GM21717 (cell line): ENCODE measurements at regions not wholly inside any gene's neighbourhood (a gene's known extent, or its start where the extent isn't known, plus 50 kb on each side); places are given as distances from the start of the nearest gene placed in this dataset.
"Not testable (repeated sequence)": the region's sequence is repeated elsewhere in the genome, so short reads cannot be mapped to it uniquely, and the experiment has no call there.

Source experiments
- ATAC-seq: cut with Tn5 transposase; IDR thresholded peaks from one replicate; pipeline ENCODE4 v1.9.1; 2021; ENCODE audit warnings: mild to moderate bottlenecking, moderate library complexity; ENCODE audit not compliant: unreplicated experiment

GRCh38 chr1:195763907-195764374, 844.3 kb downstream of the KCNT2 start:
- ATAC-seq: no peak

GRCh38 chr1:195763146-195763906, 844.9 kb downstream of the KCNT2 start:
- no peak for ATAC-seq

GRCh38 chr1:195761104-195761503, 847.1 kb downstream of the KCNT2 start:
- ATAC-seq: no peak

- no peak for ATAC-seq
Observed at GRCh38 chr1:195756109-195756508, 852.1 kb downstream of the KCNT2 start.

DNA sequence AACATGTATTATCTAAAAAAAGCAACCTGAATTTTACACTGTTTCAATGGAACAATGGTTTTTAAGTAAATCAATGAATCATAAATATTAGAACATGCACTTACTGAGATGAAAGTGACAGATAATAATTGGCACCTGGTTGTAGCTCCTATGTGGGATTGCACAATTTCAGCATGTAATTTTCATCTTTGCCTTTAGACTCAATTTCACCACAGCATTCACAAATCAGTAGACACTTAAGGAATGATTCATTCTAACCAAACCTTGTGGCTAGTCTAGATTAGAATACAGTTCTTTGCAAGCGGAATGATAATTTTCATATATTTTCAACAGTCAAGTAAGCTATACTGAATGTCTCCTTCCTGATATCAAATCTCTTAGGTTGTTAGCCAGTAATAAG, 853.4 kb downstream of the KCNT2 start:
- ATAC-seq: no peak

DNA sequence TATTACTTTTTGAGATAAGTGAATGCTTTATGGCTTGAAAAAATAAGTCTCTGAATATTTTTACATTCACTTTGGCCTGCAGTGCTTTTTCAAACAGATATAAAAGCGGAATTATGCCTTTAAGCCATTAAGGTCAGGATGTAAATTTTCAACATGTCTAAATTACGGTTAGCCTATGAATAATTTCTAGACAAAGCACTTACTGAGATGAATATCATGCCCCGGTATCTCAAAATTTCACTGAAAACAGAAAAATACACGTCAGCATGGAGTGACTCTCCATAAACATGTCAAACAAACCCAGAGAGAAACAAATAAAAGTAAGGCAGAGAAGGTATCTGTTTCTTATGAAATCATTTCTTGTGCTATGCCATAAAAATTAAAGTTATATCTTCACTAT, 853.9 kb downstream of the KCNT2 start:
- no peak for ATAC-seq

DNA sequence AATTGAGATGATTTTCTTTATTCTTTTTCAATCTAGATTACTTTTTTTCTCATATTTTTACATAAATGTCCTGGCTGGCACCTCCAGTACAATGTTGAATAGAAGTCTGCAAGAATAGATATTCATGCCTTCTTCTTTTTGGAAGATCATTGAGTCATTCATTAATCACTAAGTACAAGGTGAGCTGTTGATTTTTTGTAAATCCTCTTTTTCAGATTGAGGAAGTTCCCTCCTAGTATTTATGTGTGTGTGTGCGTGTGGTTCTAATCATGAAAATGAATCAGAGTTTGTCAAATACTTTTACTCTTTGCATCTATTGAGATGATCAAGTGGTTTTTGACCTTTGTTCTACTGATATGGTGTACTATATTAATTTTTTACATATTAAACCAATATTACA, 859.3 kb downstream of the KCNT2 start:
- ATAC-seq: no peak

GRCh38 chr1:195745189-195746010, 862.8 kb downstream of the KCNT2 start:
- ATAC-seq: no peak

- no peak for ATAC-seq
Observed at GRCh38 chr1:195744256-195744655, 864.0 kb downstream of the KCNT2 start.

- ATAC-seq: no peak
Observed at GRCh38 chr1:195740862-195741261, 867.4 kb downstream of the KCNT2 start.

GRCh38 chr1:195738966-195739650, 869.1 kb downstream of the KCNT2 start:
- no peak for ATAC-seq

DNA sequence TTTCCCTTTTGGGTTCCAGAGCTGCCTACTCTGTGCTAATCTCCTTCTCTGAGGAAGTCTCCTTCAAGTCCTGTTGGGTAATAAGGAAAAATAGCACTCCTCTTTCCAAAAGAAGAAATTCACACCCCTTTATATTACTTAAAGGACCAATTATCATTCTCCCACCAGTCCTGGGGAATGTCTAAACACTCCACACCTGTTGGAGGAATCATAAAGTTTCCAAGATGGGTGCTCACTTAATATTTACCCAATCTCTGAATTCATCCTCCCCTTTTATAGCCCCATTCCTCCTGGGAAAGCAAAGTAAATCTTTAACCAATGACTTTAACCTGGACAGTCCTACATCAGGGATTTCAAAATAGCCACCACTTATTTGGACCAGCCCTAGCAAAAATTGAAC, 873.1 kb downstream of the KCNT2 start:
- ATAC-seq: no peak

DNA sequence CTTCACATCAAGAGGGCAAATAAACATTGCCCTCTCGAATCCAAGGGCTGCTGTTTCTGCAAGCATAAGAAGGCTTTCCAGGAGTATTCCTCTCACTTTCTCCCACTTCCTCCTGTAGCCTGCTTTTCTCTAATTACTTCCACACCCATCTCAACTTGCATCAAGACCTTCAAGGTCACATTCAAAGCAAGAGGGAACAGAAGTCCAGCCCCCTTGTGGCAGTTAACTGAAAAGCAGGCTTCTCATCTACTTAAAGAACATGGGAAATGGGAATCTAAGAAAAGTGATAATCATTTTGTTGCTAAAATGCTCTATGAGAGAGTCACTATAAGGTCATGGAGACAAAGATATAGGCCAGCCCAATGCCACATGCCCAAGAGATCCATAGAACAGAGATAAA, 874.4 kb downstream of the KCNT2 start:
- ATAC-seq: no peak

DNA sequence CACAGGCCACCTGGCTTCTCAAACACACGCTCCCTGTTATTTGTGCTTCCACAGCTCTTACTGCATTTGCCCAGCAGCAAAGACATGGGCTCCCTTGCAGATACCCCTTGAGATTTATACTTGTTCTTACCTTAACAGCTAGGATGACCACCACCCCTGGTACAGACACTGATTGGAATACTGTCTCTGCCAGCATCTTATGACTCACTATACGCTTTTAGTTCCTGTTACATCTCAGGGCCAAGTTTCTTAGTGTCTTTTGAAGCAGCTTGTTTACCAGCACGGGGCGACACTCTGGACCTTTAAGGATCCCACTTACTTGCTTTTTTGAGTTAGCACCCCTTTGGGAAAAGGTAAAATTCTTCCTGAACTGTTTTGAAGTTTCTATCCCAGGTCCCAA, 874.8 kb downstream of the KCNT2 start:
- no peak for ATAC-seq

GRCh38 chr1:195731385-195731784, 876.9 kb downstream of the KCNT2 start:
- ATAC-seq: no peak

DNA sequence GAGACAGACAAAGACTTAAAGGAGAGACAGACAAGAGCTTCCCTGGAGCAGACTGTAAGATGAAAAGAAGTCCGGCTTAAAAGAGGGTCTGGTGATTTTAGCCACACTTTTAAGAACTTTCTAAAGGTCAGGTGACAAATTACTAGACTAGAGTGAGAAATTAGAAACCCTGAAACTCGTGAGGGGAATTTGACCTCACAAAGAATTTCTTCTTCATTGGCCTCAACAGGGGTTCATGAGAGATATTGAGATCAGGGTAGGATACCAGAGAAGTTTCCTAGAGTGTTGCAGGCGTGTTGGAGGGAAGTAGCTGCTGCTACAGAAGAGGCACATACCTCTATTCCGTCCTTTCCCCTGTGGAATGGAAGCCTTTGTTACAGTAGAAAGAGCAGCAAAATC, 884.4 kb downstream of the KCNT2 start:
- ATAC-seq: no peak

DNA sequence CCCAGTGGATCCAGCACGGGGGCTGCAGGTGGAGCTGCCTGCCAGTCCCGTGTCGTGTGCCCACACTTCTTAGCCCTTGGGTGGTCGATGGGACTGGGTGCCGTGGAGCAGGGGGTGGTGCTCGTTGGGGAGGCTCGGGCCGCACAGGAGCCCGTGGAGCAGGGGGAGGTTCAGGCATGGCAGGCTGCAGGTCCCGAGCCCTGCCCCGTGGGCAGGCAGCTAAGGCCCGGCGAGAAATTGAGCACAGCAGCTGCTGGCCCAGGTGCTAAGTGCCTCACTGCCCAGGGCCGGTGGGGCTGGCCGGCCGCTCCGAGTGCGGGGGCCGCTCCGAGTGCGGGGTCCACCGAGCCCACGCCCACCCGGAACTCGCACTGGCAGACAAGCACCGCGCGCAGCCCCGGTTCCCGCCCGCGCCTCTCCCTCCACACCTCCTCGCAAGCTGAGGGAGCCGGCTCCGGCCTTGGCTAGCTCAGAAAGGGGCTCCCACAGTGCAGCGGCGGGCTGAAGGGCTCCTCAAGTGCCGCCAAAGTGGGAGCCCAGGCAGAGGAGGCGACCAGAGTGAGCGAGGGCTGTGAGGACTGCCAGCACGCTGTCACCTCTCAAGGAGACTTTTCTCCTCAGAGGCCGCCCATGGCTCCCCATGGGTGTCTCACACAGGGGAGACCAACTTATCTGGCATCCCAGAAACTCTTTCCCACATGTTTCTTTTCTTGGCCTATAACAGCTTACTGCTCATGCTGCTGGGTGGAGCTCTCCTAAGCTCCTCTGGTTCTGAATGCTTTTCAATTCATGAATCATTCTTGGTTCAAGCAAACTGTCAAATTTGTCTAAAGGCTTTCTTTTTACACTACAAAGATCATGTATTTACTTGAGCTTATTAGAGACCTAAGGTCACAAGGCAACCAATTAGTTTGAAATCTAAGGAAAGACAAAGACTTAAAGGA, 885.1 kb downstream of the KCNT2 start:
- not testable (repeated sequence) for ATAC-seq

DNA sequence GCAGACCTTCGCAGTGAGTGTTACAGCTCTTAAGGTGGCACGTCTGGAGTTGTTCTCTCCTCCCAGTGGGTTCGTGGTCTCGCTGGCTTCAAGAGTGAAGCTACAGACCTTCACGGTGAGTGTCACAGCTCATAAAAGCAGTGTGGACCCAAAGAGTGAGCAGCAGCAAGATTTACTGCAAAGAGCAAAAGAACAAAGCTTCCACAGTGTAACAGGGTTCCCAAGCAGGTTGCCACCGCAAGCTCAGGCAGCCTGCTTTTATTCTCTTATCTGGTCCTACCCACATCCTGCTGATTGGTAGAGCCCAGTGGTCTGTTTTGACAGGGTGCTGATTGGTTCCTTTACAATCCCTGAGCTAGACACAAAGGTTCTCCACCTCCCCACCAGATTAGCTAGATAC, 886.1 kb downstream of the KCNT2 start:
- ATAC-seq: not testable (repeated sequence)

DNA sequence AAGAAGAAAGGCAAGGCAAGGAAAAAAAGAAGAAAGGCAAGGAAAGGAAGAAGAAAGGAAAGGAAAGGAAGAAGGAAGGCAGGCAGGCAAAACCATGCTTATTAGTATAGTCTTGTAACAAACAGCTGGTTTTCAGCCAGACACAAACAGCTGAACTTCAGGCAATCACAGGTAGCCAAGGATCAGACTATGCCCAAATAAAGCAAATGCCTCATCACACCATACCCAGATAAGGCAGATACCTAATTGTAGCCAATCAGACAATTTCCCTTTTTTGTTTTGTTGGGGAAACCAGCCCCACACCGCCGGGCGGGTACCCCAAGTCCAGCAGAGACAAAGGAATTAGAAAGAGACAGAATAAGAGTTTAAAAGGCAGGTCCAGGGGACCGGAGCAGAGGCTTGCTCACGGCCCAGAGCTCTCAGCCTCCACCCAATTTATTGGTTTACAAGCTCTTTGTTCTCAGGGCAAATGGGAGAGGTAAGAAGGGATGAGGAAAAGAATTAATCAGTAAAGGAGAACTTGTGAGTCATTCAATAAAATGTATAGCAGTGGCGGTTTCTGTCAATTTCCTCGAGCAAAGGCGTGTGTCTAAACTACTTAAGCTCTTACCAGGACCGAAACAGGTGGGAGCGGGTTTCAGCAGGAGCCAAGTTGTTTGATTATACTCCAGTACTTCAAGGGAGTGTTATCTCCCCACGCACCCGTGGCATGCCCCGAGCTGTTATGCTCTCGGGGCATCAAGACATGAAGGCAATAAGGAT, 886.8 kb downstream of the KCNT2 start:
- ATAC-seq: no peak

- no peak for ATAC-seq
Observed at GRCh38 chr1:195717651-195718050, 890.6 kb downstream of the KCNT2 start.
